ENCODE measurements at regions not wholly inside any gene's neighbourhood (a gene's known extent, or its start where the extent isn't known, plus 50 kb on each side); places are given as distances from the start of the nearest gene placed in this dataset.

DNA sequence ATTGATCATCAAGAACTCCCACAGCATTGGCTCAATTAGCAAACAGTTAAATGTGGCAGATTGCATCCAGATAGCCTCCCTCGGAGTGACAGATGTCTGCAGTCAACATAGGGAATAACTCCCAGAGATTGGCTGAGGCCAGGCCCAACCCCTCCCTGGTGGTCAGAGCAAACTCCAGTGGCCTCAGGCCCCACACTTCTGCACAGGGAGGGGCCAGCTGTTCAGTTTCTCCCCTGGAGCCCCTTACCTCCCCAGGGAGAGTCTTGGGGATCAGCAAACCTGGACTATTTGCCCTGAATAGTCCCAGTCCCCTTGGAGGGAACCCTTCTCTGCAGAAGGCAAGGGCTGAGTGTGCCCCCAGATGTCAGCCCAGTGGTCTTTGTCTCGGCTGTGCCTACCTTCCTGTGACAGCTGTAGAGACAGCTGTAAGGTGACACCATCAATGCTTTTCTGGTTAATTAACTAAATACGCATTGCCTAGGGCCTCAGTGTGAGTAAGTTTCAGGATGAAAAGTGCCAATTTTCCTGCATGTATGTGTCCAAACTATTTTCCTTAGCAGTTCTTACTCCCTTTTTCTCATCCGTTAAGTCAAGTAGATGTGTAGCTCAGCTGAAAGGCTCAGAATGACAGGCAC lies 102.7 kb upstream of the UQCRFS1 start:
- TF ChIP-seq CTCF (IDR thresholded peaks at IDR 0.05; ENCODE audit: insufficient read depth, low read depth, low read length): no peak
- TF ChIP-seq EZH2 (IDR thresholded peaks at IDR 0.05; ENCODE audit: insufficient read depth, low read length): no peak

Measured in astrocyte (in vitro differentiated cells and primary cell).